HG03354 (cell line): ENCODE measurements at regions not wholly inside any gene's neighbourhood (a gene's known extent, or its start where the extent isn't known, plus 50 kb on each side); places are given as distances from the start of the nearest gene placed in this dataset.
"Not testable (repeated sequence)": the region's sequence is repeated elsewhere in the genome, so short reads cannot be mapped to it uniquely, and the experiment has no call there.

ENCODE experiments used
- ATAC-seq: cut with Tn5 transposase; IDR thresholded peaks from one replicate; pipeline ENCODE4 v1.9.1; 2021; ENCODE audit warnings: mild to moderate bottlenecking; ENCODE audit not compliant: unreplicated experiment, poor library complexity, severe bottlenecking

- ATAC-seq, result no peak
Observed at GRCh38 chr6:14553515-14553914, 435.9 kb downstream of the CD83 start.

GRCh38 chr6:14555804-14556203 lies 438.2 kb downstream of the CD83 start:
- ATAC-seq, result no peak

- ATAC-seq, result no peak
Observed at GRCh38 chr6:14559746-14560536, 442.4 kb downstream of the CD83 start.

- not testable (repeated sequence) for ATAC-seq
Observed at GRCh38 chr6:14561563-14561962, 444.0 kb downstream of the CD83 start.

GRCh38 chr6:14567842-14568241 lies 450.3 kb downstream of the CD83 start:
- no peak for ATAC-seq

GRCh38 chr6:14569394-14569793 lies 451.8 kb downstream of the CD83 start:
- ATAC-seq, result no peak

GRCh38 chr6:14569874-14570273 lies 452.3 kb downstream of the CD83 start:
- ATAC-seq, result not testable (repeated sequence)

GRCh38 chr6:14571001-14571400 lies 453.4 kb downstream of the CD83 start:
- no peak for ATAC-seq

GRCh38 chr6:14571746-14572145 lies 454.2 kb downstream of the CD83 start:
- ATAC-seq, result no peak

GRCh38 chr6:14573267-14573666 lies 455.7 kb downstream of the CD83 start:
- ATAC-seq, result no peak

- ATAC-seq, result no peak
Observed at GRCh38 chr6:14573703-14574290, 456.2 kb downstream of the CD83 start.

GRCh38 chr6:14575961-14576360 lies 458.4 kb downstream of the CD83 start:
- ATAC-seq, result no peak

- ATAC-seq, result no peak
Observed at GRCh38 chr6:14578994-14579393, 461.4 kb downstream of the CD83 start.

GRCh38 chr6:14582749-14583148 lies 465.2 kb downstream of the CD83 start:
- ATAC-seq, result no peak

- ATAC-seq, result no peak
Observed at GRCh38 chr6:14583826-14584225, 466.3 kb downstream of the CD83 start.

- ATAC-seq, result no peak
Observed at GRCh38 chr6:14584450-14584849, 466.9 kb downstream of the CD83 start.

- ATAC-seq, result no peak
Observed at GRCh38 chr6:14585689-14586088, 468.1 kb downstream of the CD83 start.

- no peak for ATAC-seq
Observed at GRCh38 chr6:14589175-14589574, 471.6 kb downstream of the CD83 start.

- no peak for ATAC-seq
Observed at GRCh38 chr6:14590586-14590985, 473.0 kb downstream of the CD83 start.

GRCh38 chr6:14591998-14592397 lies 474.4 kb downstream of the CD83 start:
- no peak for ATAC-seq

- no peak for ATAC-seq
Observed at GRCh38 chr6:14593286-14593685, 475.7 kb downstream of the CD83 start.
